Neutrophil (primary cell): ENCODE measurements at regions not wholly inside any gene's neighbourhood (a gene's known extent, or its start where the extent isn't known, plus 50 kb on each side); places are given as distances from the start of the nearest gene placed in this dataset.

Experiments used
- H3K27ac ChIP-seq: fragments of 200-600 bp; sonication (generic); 2 replicates; pipeline ENCODE4 v1.5.1; 2016; ENCODE audit warnings: mild to moderate bottlenecking, moderate library complexity
- H3K27me3 ChIP-seq: fragments of 200-600 bp; sonication (generic); 2 replicates; pipeline ENCODE4 v1.6.0; 2016; ENCODE audit warnings: mild to moderate bottlenecking
- H3K36me3 ChIP-seq: fragments of 200-600 bp; sonication (generic); 2 replicates; pipeline ENCODE4 v1.5.1; 2017
- H3K4me1 ChIP-seq, 2 experiments: fragments of 200-600 bp in 1 of 2; sonication (generic) in 1 of 2; 1 replicate in 1 of 2; 2 replicates in 1 of 2; pipeline versions ENCODE4 v1.5.1 to v1.6.1; 2013 to 2016; ENCODE audit warnings: low read depth in 1 of 2, low read length in 1 of 2, mild to moderate bottlenecking in 1 of 2, moderate library complexity in 1 of 2; ENCODE audit not compliant: control insufficient read depth in 1 of 2, insufficient read depth in 1 of 2
- H3K4me3 ChIP-seq, 2 experiments: fragments of 200-600 bp in 1 of 2; sonication (generic) in 1 of 2; 1 replicate in 1 of 2; 2 replicates in 1 of 2; pipeline ENCODE4 v1.5.1; 2013 to 2016; ENCODE audit warnings: low read depth in 1 of 2, low read length in 1 of 2, mild to moderate bottlenecking in 1 of 2, moderate library complexity in 1 of 2
- H3K9me3 ChIP-seq: fragments of 200-600 bp; sonication (generic); 2 replicates; pipeline ENCODE4 v1.5.1; 2016
- CTCF ChIP-seq: fragments of 200-600 bp; sonication (generic); IDR thresholded peaks from 2 replicates; pipeline ENCODE4 v1.5.1; 2016; ENCODE audit warnings: antibody characterized with exemption

GRCh38 chr11:11148104-11148509, 204.9 kb downstream of the CSNK2A3 start:
- Histone ChIP-seq H3K9me3 (no peaks in the 10 kb centered on the region), H3K4me1 (peaks cover 0 to 5% of the 10 kb centered on the region in 2 experiments), H3K27me3 (no peaks in the 10 kb centered on the region), H3K27ac (no peak overlapping the region), H3K36me3 (no peaks in the 10 kb centered on the region), H3K4me3 (no peak overlapping the region)
- no peak for TF ChIP-seq CTCF

GRCh38 chr11:11146830-11147229, 206.2 kb downstream of the CSNK2A3 start:
- no peaks in the 10 kb centered on the region for H3K9me3 ChIP-seq
- H3K27ac ChIP-seq = no peak overlapping the region
- no peaks in the 10 kb centered on the region for H3K36me3 ChIP-seq
- H3K4me3 ChIP-seq = no peak overlapping the region
- TF ChIP-seq CTCF = no peak
- H3K4me1 ChIP-seq = peaks cover 0 to 5% of the 10 kb centered on the region in 2 experiments
- H3K27me3 ChIP-seq = no peaks in the 10 kb centered on the region

- Histone ChIP-seq H3K9me3 (no peaks in the 10 kb centered on the region), H3K4me1 (no peaks in the 10 kb centered on the region), H3K27me3 (no peaks in the 10 kb centered on the region), H3K36me3 (no peaks in the 10 kb centered on the region), H3K4me3 (no peak overlapping the region), H3K27ac (no peak overlapping the region)
- no peak for TF ChIP-seq CTCF
Measured at GRCh38 chr11:11143849-11144248, 209.2 kb downstream of the CSNK2A3 start.

GRCh38 chr11:11142430-11142829, 210.6 kb downstream of the CSNK2A3 start:
- no peaks in the 10 kb centered on the region for H3K36me3 ChIP-seq
- H3K9me3 ChIP-seq = no peaks in the 10 kb centered on the region
- no peaks in the 10 kb centered on the region for H3K4me1 ChIP-seq
- H3K4me3 ChIP-seq = no peak overlapping the region
- TF ChIP-seq CTCF = no peak
- no peaks in the 10 kb centered on the region for H3K27me3 ChIP-seq
- no peak overlapping the region for H3K27ac ChIP-seq

GRCh38 chr11:11141065-11141464, 212.0 kb downstream of the CSNK2A3 start:
- TF ChIP-seq CTCF = no peak
- Histone ChIP-seq H3K9me3 (no peaks in the 10 kb centered on the region), H3K4me1 (no peaks in the 10 kb centered on the region), H3K36me3 (no peaks in the 10 kb centered on the region), H3K27me3 (no peaks in the 10 kb centered on the region), H3K27ac (no peak overlapping the region), H3K4me3 (no peak overlapping the region)

GRCh38 chr11:11140510-11140909, 212.5 kb downstream of the CSNK2A3 start:
- TF ChIP-seq CTCF = no peak
- H3K36me3 ChIP-seq = no peaks in the 10 kb centered on the region
- H3K4me3 ChIP-seq = no peak overlapping the region

More at GRCh38 chr11:11140510-11140909, 212.5 kb downstream of the CSNK2A3 start:
- Histone ChIP-seq H3K27me3 (no peaks in the 10 kb centered on the region), H3K27ac (no peak overlapping the region), H3K4me1 (no peaks in the 10 kb centered on the region), H3K9me3 (no peaks in the 10 kb centered on the region)
